GM19372 (cell line): ENCODE measurements at regions not wholly inside any gene's neighbourhood (a gene's known extent, or its start where the extent isn't known, plus 50 kb on each side); places are given as distances from the start of the nearest gene placed in this dataset.
"Not testable (repeated sequence)": the region's sequence is repeated elsewhere in the genome, so short reads cannot be mapped to it uniquely, and the experiment has no call there.

Experiments
- ATAC-seq: cut with Tn5 transposase; IDR thresholded peaks from one replicate; pipeline ENCODE4 v1.9.1; 2021; ENCODE audit warnings: mild to moderate bottlenecking, low read depth, moderate library complexity; ENCODE audit not compliant: unreplicated experiment

DNA sequence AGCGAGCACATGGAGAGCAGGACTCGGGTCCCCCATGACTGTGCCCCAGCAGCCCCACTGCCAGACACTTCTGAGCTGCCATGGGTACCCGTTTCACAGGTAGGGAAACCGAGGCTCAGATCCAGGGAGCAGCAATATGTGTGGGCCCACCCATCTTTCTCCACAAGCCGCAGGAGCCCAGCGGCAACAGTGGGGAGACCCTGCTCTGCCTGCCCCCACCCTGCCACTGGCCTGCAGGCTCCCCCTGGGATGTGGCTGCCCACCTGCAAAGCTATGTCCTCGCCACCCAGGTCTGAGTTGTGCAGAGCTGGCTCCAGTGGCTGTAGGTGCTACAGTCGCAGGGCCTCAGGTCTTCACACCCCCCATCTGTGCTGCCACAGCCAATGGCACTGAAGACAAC, 50.6 kb upstream of the C1QTNF9B start:
- no peak for ATAC-seq

DNA sequence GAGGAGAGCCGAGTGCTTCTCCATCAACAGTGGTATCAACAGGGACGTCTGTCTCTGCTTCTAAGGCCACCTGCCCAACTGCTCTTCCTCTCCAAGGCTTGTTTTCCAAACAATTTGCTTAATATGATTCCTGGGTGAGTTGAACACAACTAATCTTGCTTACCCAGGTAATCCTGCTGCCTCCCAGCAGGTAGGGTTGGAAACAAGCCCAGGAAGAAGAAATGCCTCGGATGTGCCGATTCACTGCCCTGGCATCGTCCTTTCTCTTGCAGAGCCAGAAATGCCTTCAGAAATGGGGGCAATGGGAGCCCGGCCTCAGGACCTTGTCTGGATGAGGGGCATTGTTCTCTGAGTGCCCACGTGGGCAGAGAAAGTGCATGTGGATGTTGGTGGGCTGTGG, 51.9 kb upstream of the C1QTNF9B start:
- no peak for ATAC-seq

DNA sequence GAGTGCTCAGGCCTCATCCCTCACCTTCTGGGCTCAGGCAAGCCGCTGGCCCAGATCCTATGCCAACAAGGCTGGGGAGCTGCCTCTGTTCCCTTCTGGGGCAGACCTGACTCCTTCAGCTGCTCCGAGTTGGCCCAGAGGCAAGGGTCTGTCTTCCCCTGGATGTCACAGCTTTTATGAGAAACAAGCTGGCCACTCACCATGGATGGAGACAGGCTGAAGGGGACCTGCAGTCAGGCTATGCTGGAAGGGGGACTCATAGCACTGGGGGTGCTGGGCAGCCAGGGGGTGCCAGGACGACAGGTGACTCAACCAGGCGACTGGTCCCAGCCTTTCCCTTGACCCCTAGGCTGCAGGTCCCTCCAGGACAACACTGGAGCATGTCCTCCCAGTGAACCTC, 52.4 kb upstream of the C1QTNF9B start:
- no peak for ATAC-seq

DNA sequence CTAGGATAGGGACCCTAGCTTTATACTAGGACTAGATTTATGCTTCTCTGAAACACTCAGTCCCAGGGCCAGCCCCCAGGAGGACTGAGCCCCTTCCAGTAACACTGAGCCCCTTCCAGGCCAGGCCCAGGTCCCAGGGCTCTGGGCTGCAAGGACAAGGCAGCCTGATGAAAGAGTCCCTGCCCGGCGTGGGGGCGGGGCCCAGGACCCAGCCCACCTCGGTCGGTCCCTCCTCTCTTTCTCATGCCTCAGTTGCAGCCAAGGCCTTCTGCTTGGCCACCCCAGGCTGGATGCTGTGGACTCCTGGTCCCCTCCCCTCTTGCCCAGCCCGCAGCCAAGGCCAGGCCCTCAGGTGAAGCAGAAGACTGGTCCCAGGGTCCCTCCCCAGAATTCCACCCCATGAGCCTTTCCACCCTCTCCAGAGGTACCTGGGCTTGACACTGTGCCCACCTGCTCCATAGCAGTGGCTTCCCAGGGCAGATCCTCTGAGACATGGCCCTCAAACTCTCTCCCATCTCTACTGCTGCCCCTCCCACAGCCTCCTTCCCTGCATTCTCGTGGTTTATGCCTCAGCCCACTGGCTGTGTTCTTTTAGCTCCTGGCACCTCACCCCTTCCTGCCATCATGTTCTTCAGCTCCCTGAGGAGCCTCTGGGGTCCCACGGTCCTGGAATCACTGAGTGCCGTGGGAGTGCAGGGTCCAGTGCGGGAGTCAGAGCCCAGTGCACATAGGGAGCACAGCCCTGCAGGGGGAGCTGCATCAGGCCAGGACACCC, 53.6 kb upstream of the C1QTNF9B start:
- no peak for ATAC-seq

DNA sequence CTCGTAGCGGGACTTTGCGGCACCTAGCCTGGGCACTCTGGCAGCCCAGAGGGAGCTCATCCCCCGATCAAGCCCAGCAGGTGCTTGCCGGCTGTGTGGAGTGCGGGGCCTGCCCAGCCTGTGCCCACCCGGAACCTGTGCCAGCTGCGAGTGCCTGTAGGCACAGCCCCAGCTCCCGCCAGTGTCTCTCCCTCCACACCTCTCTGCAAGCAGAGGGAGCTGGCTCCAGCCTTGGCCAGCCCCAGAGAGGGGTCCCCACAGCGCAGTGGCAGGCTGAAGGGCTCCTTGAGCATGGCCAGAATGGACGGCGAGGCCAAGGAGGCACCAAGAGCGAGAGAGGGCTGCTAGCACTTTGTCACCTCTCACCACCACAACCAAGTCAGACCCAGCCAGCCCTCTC, 55.5 kb upstream of the C1QTNF9B start:
- ATAC-seq: no peak

DNA sequence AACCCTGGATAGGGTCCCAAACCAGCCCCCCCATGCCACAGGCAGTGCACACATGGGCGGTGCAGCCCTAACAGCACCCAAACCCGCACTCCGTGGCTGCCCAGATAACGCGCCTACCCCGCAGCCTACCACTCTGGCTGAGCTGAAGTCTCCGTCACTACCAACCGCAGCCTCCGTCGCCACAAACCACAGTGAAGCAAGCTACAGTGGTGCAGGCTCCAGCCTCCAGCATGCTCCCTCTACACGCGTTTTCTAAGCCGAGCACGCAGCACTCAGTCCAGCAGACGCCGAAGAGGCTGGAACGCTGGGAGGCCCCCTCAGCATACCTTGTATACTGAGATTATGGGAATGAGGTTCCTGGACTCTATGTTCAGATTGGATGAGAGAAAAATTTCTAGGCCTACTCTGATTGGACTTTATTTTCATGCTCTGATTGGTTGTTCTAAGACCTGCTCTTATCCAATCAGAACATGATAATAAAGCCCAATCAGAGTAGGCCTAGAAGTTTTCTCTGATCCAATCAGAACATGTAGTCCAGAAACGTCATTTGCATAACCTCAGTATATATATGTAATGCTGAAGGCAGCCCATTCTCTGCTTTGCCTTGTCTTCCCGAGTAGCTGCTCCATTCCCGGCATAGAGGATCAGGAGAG, 56.7 kb upstream of the C1QTNF9B start:
- ATAC-seq: no peak

DNA sequence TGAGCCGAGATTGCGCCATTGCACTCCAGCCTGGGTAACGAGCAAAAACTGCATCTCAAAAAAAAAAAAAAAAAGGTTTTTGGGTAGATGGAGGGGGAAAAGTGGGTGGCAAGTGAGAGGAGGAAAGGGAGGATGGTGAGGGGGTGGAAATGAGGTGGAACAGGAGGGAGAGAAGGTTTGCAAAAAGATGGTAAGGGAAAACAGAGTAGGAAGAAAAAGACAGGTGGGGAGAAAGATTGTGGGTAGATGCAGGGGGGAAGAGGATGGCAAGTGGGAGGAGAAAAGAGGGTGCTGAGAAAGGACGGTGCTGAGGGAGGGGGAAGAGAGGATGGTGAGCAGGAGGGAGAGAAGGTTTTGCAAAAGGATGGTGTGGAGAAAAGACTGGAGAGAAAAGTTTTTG, 57.8 kb upstream of the C1QTNF9B start:
- ATAC-seq: no peak

DNA sequence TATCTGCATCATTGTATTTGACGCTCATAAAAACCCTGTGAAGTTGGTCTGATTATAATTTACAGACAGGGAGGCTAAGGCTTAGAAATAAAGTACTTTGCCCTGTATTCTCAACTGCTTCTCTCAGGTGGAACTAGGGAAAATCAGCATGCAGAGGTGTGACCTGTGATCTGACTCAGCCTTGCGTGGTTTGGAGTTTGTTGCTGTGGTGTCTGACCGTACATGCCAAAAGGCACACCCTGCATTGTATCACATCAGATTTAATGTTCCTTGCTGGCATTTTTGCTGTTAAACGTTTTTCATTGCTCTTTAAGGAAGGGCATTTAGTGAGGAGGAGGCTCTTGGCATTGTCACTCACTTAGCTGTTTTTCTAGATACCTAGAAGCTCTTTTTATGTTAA, 58.8 kb upstream of the C1QTNF9B start:
- no peak for ATAC-seq

DNA sequence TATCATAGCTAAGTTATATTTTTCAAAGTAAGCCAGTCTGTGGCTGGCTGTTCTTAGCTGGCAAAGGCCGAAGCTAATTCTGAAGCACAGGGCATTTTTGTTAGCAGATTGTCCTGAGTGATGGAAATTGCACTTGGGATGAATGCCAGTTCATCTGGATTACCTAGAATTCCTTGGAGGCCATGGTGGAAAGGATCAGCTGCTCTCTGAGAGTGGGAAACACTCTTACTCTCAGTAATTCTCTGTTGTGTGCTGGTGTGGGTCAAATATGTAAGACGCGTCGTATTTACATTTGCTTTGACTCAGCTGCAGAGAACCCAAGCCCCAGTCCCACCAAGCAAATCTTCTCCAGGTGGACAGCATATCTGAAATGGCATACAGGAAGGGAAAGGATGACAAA, 60.7 kb upstream of the C1QTNF9B start:
- no peak for ATAC-seq

DNA sequence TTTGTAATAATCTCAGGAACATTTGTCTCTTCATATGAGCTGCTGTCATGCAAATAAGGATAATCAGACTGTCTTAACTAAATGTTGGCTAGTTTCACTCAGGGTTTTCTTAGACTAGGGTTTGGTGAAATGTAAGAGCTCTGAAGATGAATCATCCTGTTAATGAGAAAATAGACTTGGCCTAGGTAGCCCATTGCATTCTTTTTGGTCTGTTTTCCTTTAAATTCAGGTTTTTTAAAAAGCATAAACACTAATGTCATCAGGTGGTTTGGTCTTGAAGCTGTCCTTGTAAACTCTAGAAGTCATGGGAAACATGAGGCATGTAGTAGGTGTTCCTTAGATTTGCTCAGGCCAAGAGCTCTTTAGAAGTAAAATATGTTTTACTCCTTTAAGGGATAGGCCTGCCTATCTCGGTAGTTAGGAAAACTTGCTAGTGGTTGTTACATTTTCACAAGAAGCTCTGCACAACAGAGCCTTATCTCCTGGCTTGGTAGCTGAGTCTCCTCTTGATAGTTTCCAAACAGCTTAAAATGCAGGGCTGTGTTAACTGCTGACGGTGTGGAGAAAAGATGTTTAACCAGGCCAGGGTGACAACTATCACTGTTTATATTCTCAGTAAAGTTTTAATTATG, 62.0 kb upstream of the C1QTNF9B start:
- no peak for ATAC-seq

DNA sequence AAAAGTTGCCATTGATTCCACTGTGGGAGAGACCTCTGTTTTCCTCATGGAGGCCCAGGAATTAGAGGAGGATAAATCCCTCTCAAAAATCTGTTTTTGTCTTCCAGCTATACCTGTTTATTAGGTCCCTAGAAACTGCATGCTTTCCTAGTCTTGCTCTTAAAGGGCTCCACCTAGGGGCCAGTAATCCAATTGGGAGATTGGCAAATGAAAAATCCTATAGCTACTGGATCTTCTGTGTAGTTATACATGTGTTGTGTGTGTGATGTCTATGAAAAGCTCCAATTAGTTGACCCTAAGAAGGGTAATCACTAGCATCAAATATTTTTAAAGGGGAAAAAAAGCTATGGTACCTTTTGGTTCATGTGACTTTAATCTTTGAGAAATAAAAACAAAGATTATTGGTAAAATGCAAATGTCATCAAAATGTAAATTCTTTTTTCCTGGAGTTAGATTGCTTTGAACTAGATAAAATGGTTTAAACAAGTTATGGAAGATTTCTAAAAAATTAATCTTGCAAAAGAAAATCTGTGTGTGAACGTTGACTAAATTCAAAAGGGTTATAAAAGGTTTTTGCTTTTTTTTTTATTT, 63.4 kb upstream of the C1QTNF9B start:
- no peak for ATAC-seq

DNA sequence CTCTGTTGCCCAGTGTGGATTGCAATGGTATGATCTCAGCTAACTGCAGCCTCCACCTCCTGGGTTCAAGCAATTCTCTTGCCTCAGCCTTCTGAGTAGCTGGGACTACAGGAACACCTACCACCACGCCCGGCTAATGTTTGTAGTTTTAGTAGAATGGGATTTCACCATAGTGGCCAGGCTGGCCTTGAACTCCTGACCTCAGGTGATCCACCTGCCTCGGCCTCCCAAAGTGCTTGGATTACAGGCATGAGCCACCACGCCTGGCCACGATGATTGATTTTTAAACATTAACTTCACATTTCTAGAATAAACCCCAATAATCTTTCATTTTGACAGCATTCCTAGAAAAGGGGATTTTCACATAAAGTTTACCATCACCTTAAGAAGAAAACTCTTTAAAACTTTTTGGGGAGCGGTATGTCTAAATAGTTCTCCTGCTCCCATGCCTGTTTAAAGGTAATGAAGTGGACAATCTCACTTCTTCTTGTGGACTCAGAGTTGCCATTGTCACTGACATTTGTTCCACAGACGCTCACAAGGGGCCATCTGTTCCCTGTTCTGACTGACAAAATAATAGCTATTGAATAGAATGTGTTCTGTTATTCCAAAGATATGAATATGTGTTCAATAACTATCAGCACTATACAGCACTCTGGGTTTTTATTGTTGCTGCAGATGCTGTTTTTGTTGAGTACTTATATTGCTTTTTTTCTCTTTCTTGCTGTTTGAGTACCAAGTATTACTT, 66.1 kb upstream of the C1QTNF9B start:
- no peak for ATAC-seq

DNA sequence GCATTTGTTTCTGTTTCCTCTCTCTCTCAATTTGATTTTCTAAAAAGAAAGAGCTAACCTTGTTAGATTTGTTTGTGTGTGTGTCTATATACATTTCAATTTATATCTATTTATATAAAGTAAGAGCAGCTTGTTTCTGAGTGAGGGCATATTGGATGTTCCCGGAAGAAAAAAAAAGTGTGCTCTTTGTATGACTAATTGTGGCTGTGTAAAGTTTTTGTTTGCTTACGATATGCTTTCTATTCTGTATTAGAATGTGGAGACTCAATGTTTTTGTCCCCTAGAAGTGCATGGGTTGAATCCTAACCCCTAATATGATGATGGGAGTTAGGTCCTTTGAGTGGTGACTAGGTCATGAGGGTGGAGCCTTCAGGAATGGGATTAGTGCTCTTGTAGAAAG, 66.6 kb upstream of the C1QTNF9B start:
- no peak for ATAC-seq

DNA sequence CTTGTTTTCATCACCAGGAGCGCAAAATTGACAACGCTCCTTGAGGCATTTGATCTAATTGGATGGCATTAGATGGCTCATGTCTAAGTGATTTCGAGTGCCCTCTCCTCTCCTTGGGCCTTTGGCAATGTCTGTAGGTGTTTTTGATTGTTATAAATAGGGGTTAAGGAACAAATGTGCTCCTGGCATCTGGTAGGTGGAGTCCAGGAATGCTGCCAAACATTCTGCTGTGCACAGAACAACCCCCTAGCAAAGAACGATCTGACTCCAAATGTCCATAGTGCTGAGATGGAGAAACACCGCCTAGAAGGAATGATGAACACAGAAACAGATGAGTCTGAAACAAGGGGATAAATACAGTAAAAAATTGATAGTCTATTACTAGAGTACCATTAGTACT, 68.0 kb upstream of the C1QTNF9B start:
- no peak for ATAC-seq

DNA sequence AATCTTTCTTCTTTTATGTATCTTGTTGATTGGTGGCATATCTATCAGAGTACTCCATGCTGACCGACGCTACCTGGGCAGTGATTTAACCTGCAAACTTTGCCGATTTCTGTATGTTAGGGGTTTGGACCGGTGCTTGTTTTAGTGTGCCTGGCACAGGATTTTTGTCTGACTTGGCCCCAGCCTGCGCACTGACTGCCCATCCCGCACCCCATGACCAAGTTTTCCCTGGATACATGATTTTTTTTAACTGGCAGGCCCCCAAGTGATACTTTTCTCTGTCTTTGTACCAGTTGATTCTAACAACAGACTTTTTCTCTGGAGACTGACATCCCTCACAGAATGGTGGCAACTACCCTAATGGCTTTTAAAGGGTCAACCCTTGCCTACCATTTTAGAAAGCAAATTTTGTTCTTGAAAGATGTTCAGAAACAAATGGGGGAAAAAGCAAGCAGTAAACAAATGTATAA, 69.0 kb upstream of the C1QTNF9B start:
- no peak for ATAC-seq

DNA sequence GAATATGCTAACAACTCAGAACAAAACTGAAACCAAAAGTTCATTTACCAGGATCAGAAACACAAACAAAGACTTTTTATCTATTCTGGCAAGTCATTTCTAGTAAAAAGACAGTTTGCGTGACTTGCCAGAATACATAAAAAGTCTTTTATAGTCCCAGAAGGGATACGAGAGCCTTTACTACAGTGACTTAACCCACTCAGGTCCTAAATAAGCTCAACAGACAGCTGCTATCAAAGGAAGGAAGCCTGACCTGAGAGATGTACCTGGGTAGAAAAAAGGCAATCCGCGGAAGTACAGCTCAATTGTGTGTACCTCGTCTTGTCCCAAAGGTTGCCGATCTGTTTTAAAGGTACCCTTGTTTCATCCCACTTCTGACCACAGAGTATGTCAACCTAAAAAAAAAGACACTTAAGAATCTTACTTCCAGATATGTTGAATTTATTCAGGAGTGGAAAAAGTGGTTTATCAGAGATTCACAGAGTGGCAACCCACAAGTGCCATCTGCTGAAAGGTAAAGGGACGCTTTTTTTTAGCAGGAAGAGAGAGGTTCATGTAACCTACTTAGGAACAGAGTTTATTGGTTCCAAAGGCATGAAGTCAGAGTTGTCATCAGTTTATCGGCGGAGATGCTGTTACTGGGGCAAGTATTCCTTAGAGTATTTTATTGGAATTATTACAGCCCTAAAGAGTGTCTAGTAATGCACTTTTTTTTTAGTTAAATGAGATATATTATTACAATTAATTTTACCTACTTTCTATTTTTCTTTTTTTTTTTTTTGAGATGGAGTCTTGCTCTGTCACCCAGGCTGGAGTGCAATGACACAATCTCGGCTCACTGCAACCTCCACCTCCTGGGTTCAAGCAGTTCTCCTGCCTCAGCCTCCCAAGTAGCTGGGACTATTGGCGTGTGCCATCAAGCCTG, 69.7 kb upstream of the C1QTNF9B start:
- ATAC-seq: peak; percentile 59

DNA sequence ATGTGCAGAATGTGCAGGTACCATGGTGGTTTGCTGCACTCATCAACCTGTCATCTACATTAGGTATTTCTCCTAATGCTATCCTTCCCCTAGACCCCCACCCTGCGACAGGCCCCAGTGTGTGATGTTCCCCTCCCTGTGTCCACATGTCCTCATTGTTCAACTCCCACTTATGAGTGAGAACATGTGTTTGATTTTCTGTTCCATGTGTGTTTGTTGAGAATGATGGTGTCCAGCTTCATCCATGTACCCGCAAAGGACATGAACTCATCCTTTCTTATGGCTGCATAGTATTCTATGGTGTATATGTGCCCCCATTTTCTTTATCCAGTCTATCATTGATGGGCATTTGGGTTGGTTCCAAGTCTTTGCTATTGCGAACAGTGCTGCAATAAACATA, 70.5 kb upstream of the C1QTNF9B start:
- not testable (repeated sequence) for ATAC-seq

DNA sequence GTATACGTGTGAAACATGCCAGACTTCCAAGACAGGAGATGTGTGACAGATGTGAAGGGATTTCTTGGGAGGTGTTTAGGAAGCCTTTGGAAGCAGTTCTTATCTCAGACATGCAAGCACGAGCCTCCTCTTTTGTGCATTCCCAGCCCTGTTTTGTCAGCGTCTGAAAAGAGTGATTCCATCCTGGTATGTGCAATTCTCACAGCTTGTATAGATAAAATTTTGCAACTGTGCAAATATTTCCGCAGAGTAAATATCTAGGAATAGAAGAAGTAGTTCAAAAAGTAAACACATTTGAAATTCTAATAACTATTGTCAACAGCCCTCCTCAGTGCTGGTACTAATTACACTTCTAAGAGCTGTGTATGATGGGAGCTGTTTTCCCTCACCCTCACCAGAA, 72.3 kb upstream of the C1QTNF9B start:
- ATAC-seq: no peak

DNA sequence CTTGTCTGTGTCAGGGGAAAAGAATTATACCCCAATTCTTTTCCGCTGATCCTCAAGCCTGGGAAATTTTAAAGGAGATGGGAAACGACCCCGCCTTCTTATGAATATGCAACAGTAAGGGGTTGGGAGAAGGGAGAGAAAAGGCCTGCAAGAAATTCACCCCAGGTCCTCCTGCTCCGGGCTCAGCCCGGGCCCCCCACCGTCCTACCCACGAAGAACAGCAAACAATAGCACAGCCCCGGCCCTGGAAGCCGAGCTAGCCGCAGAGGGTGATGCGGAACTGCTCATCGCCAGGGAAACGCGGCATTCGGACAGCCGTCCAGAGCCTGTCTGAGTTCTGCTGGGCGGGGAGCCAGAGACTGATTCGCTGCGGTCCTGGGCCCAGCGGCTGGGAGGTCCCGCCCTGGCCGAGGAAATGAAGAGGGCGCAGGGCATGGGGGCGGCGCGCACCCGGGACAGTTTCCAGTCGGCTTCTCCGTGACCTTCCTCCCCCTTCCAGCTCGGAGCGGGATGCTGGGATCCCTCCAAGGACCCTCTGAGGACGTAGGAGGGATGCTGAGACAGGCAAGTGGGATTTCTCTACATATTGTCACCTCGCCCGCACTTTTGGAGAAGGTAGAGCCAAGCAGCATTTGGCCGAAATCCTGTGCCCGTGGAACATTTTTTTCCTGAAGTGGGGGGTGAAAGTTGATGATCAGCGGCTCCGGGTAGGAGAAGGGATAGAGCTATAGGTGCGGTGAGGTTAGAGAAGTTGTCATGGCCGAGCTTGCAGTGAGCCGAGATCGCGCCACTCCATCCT, 82.3 kb upstream of the C1QTNF9B start:
- no peak for ATAC-seq
